Mucosa of descending colon (tissue), 3 donors: ENCODE measurements at regions not wholly inside any gene's neighbourhood (a gene's known extent, or its start where the extent isn't known, plus 50 kb on each side); places are given as distances from the start of the nearest gene placed in this dataset.

ENCODE experiments used
- ATAC-seq: fragments of 200-7000 bp; cut with Tn5 transposase; one replicate; pipeline ENCODE4 v1.9.1; 2020; ENCODE audit warnings: mild to moderate bottlenecking, moderate library complexity
- DNase-seq, 3 donors: peaks; one replicate each; pipeline ENCODE4 v3.0.0-alpha.2; 2020
- H3K36me3 ChIP-seq: fragments of 200-600 bp; one replicate; pipeline ENCODE4 v1.8.0; 2021; ENCODE audit warnings: low read depth, mild to moderate bottlenecking
- H3K4me1 ChIP-seq: fragments of 200-600 bp; one replicate; pipeline ENCODE4 v1.8.0; 2021; ENCODE audit warnings: low read depth, mild to moderate bottlenecking
- H3K4me3 ChIP-seq: fragments of 200-600 bp; one replicate; pipeline ENCODE4 v1.8.0; 2021; ENCODE audit warnings: mild to moderate bottlenecking
- H3K9me3 ChIP-seq: fragments of 200-600 bp; one replicate; pipeline ENCODE4 v1.8.0; 2021; ENCODE audit warnings: mild to moderate bottlenecking
- CTCF ChIP-seq: fragments of 200-600 bp; IDR thresholded peaks from one replicate; pipeline ENCODE4 v1.8.0; 2022; ENCODE audit warnings: antibody characterized with exemption, mild to moderate bottlenecking
- intact Hi-C, 2 donors: fragments of 100-400 bp; cut with DNase I in 1 of 2; cut with micrococcal nuclease in 1 of 2; formaldehyde crosslinking; loops; one replicate each; pipeline versions ENCODE4 v1.11.0 to v1.11.1; 2022; cut with DNase I, micrococcal nuclease
- donor health status: DM: no; HTN: no; CAD: no; lungs with moderate emphysema.
- donor health status: DM: no; HTN: no; CAD: no.
- donor health status: DM: no; HTN: yes; CAD: no.

- TF ChIP-seq CTCF, result no peak
- ATAC-seq, result no peak
- Histone ChIP-seq H3K4me3 (no peak overlapping the region), H3K36me3 (no peaks in the 10 kb centered on the region), H3K4me1 (peaks cover 4% of the 10 kb centered on the region), H3K9me3 (no peaks in the 10 kb centered on the region)
- no peak for DNase-seq
- intact Hi-C loops, result no loop called here
Measured at GRCh38 chr6:14458669-14459266, 341.2 kb downstream of the CD83 start.

- no peak for TF ChIP-seq CTCF
- intact Hi-C loops, result no loop called here
- no peak for DNase-seq
- Histone ChIP-seq H3K36me3 (no peaks in the 10 kb centered on the region), H3K4me1 (peaks cover 2% of the 10 kb centered on the region), H3K9me3 (no peaks in the 10 kb centered on the region), H3K4me3 (no peak overlapping the region)
- ATAC-seq, result no peak
Measured at GRCh38 chr6:14459315-14459714, 341.7 kb downstream of the CD83 start.

- no peak for DNase-seq
- TF ChIP-seq CTCF, result no peak
- no peak for ATAC-seq
- Histone ChIP-seq H3K4me3 (no peak overlapping the region), H3K4me1 (no peaks in the 10 kb centered on the region), H3K9me3 (no peaks in the 10 kb centered on the region), H3K36me3 (no peaks in the 10 kb centered on the region)
- intact Hi-C loops, result no loop called here
Measured at GRCh38 chr6:14460556-14460955, 343.0 kb downstream of the CD83 start.

DNA sequence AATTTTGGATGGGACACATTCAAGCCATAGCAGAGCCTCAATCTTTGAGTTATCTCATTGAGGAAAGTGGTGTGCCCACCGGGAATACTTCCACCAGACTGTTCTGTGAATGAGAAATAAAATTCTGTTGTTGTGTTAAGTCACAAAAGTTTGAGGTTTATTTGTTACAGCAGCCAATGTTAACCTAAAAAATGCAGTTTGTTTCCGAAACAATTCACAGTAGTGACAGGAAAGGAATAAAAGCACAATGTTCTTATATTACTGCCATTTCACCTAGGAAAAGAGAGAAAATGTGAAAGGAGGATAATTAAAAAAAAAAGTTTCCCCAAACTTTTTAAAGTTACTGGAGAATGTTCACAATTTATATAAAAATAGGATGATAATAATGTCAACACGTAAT is 344.6 kb downstream of the CD83 start:
- ATAC-seq (no peak), DNase-seq (no peak)
- Histone ChIP-seq H3K4me3 (no peak overlapping the region), H3K4me1 (no peaks in the 10 kb centered on the region), H3K9me3 (no peaks in the 10 kb centered on the region), H3K36me3 (no peaks in the 10 kb centered on the region)
- no peak for TF ChIP-seq CTCF
- intact Hi-C loops, result no loop called here

- DNase-seq, result no peak
- TF ChIP-seq CTCF, result no peak
- Histone ChIP-seq H3K4me1 (no peaks in the 10 kb centered on the region), H3K36me3 (no peaks in the 10 kb centered on the region), H3K9me3 (no peaks in the 10 kb centered on the region), H3K4me3 (no peak overlapping the region)
- intact Hi-C loops, result no loop called here
- ATAC-seq, result no peak
Measured at GRCh38 chr6:14462566-14462965, 345.0 kb downstream of the CD83 start.

DNA sequence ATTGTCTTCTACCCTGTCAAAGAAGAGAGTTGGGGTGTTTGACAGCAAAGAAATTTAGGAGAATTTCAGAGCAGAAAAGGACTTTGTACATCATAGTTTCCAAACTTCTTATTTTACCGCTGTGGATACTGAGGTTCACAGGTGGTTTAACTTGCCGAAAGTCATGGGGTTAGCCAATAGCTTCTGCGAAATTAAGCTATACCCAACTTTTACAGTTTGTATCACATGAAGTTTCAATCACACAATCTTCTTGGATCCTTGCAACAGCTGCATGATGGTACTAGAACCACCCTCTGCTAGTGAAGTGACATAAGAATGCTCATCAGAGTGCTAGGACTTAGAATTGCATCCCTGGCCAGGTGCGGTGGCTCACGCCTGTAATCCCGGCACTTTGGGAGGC is 345.5 kb downstream of the CD83 start:
- no peaks in the 10 kb centered on the region for H3K36me3 ChIP-seq
- DNase-seq, result no peak
- no peaks in the 10 kb centered on the region for H3K9me3 ChIP-seq
- no peak for TF ChIP-seq CTCF
- H3K4me1 ChIP-seq, result no peaks in the 10 kb centered on the region
- no peak overlapping the region for H3K4me3 ChIP-seq
- intact Hi-C loops, result no loop called here
- no peak for ATAC-seq
